Mesenchymal stem cell (in vitro differentiated cells and primary cell): ENCODE measurements at regions not wholly inside any gene's neighbourhood (a gene's known extent, or its start where the extent isn't known, plus 50 kb on each side); places are given as distances from the start of the nearest gene placed in this dataset.
A peak's percentile ranks its signal among the peaks of the same experiment; 100 is the strongest.

Experiments
- DNase-seq: peaks from one replicate; pipeline ENCODE4 v3.0.0-alpha.2; 2013
- H2AFZ ChIP-seq: one replicate; pipeline ENCODE4 v1.6.1; 2013; ENCODE audit warnings: low read depth, mild to moderate bottlenecking, control low read depth, inconsistent platforms, low read length, moderate library complexity
- H2AK5ac ChIP-seq: 2 replicates; pipeline ENCODE4 v1.6.1; 2013; ENCODE audit warnings: low read length, moderate library complexity, mild to moderate bottlenecking, inconsistent platforms; ENCODE audit not compliant: severe bottlenecking
- H2BK120ac ChIP-seq: one replicate; pipeline ENCODE4 v1.6.1; 2013; ENCODE audit warnings: low read depth, mild to moderate bottlenecking, inconsistent platforms, low read length, moderate library complexity
- H2BK12ac ChIP-seq, 2 experiments: one replicate each; pipeline ENCODE4 v1.6.1; 2013; ENCODE audit warnings: inconsistent platforms in 2 of 2, low read length in 2 of 2, mild to moderate bottlenecking in 2 of 2, moderate library complexity in 2 of 2, control low read depth in 1 of 2
- H2BK15ac ChIP-seq: one replicate; pipeline ENCODE4 v1.6.1; 2013; ENCODE audit warnings: mild to moderate bottlenecking, low read depth, inconsistent platforms; ENCODE audit not compliant: poor library complexity, severe bottlenecking
- H2BK5ac ChIP-seq: 2 replicates; pipeline ENCODE4 v1.6.1; 2013; ENCODE audit warnings: low read depth, mild to moderate bottlenecking, low read length, control low read depth, inconsistent platforms; ENCODE audit not compliant: poor library complexity, severe bottlenecking
- H3K14ac ChIP-seq, 2 experiments: one replicate each; pipeline ENCODE4 v1.6.1; 2013; ENCODE audit warnings: inconsistent platforms in 2 of 2, low read length in 2 of 2, control low read depth in 1 of 2, mild to moderate bottlenecking in 1 of 2, moderate library complexity in 1 of 2
- H3K18ac ChIP-seq, 2 experiments: one replicate each; pipeline ENCODE4 v1.6.1; 2013; ENCODE audit warnings: inconsistent platforms in 2 of 2, low read length in 2 of 2, control low read depth in 1 of 2, low read depth in 1 of 2, mild to moderate bottlenecking in 1 of 2
- H3K23ac ChIP-seq, 2 experiments: one replicate each; pipeline ENCODE4 v1.6.1; 2013; ENCODE audit warnings: inconsistent platforms in 2 of 2, low read length in 2 of 2, mild to moderate bottlenecking in 2 of 2, moderate library complexity in 2 of 2, control low read depth in 1 of 2
- H3K27ac ChIP-seq: 2 replicates; pipeline ENCODE4 v1.5.1; 2013; ENCODE audit warnings: mild to moderate bottlenecking, moderate library complexity, low read length, control low read depth, inconsistent platforms; ENCODE audit not compliant: poor library complexity, severe bottlenecking
- H3K27me3 ChIP-seq, 2 experiments: 2 replicates each; pipeline versions ENCODE4 v1.6.1 to v1.7.0; 2013; ENCODE audit warnings: low read length in 2 of 2, mild to moderate bottlenecking in 2 of 2, moderate library complexity in 2 of 2, control low read depth in 1 of 2, inconsistent platforms in 1 of 2; ENCODE audit not compliant: control insufficient read depth in 1 of 2, insufficient read depth in 1 of 2
- H3K36me3 ChIP-seq, 2 experiments: 2 replicates each; pipeline versions ENCODE4 v1.6.1 to v1.7.0; 2013; ENCODE audit warnings: low read length in 2 of 2, control low read depth in 1 of 2, inconsistent platforms in 1 of 2, low read depth in 1 of 2, mild to moderate bottlenecking in 1 of 2; ENCODE audit not compliant: insufficient read depth in 2 of 2, control insufficient read depth in 1 of 2
- H3K4ac ChIP-seq, 2 experiments: one replicate each; pipeline ENCODE4 v1.6.1; 2013; ENCODE audit warnings: inconsistent platforms in 2 of 2, low read length in 2 of 2, mild to moderate bottlenecking in 2 of 2, moderate library complexity in 2 of 2, control low read depth in 1 of 2, low read depth in 1 of 2
- H3K4me1 ChIP-seq: 2 replicates; pipeline ENCODE4 v1.6.1; 2013; ENCODE audit warnings: low read depth, low read length, control low read depth; ENCODE audit not compliant: control insufficient read depth, insufficient read depth
- H3K4me2 ChIP-seq: 2 replicates; pipeline ENCODE4 v1.6.1; 2013; ENCODE audit warnings: low read length, mild to moderate bottlenecking, inconsistent platforms; ENCODE audit not compliant: poor library complexity, severe bottlenecking
- H3K4me3 ChIP-seq, 2 experiments: 2 replicates each; pipeline versions ENCODE4 v1.5.1 to v1.7.0; 2013; ENCODE audit warnings: low read length in 2 of 2, mild to moderate bottlenecking in 2 of 2, control low read depth in 1 of 2, low read depth in 1 of 2; ENCODE audit not compliant: insufficient read depth in 1 of 2
- H3K79me1 ChIP-seq: replicated peaks from 2 replicates; pipeline ENCODE4 v1.6.1; 2013; ENCODE audit warnings: mild to moderate bottlenecking, control low read depth, low read length, inconsistent platforms; ENCODE audit not compliant: poor library complexity, severe bottlenecking
- H3K9ac ChIP-seq: 2 replicates; pipeline ENCODE4 v1.7.0; 2013; ENCODE audit warnings: mild to moderate bottlenecking, low read length, moderate library complexity
- H3K9me3 ChIP-seq: 2 replicates; pipeline ENCODE4 v1.7.0; 2013; ENCODE audit warnings: mild to moderate bottlenecking, low read length; ENCODE audit not compliant: control insufficient read depth
- H4K8ac ChIP-seq: one replicate; pipeline ENCODE4 v1.6.1; 2013; ENCODE audit warnings: inconsistent platforms, mild to moderate bottlenecking, low read length, moderate library complexity
- H4K91ac ChIP-seq: one replicate; pipeline ENCODE4 v1.6.1; 2013; ENCODE audit warnings: mild to moderate bottlenecking, low read length, inconsistent platforms
- WGBS: methylation state at CpG from one replicate; pipeline ENCODE4 v1.1.7; 2013; ENCODE audit warnings: mixed read lengths; 5-methylcytosine and 5-hydroxymethylcytosine counted together

DNA sequence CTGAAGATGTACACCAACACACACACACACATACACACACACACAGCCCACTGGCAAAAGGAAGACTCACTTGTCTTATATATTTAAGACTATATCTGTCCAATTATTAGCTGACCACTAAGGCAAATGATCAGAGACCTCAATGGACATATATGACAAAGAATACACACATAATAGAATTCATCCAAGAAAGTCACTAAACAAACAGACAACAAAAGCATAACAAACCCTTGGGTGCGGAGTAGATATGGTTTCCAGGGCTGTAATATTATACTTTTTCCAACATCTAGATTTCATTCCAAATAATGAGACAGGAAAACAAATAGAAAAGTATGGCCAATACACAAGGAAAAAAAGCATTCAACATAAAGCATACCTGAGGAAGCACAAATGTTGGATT lies 72.3 kb upstream of the PRICKLE2 start:
- Histone ChIP-seq H2AK5ac (no peak overlapping the region), H2BK120ac (no peak overlapping the region), H4K91ac (no peak overlapping the region), H3K27me3 (no peaks in the 10 kb centered on the region), H3K9ac (no peak overlapping the region), H3K9me3 (no peaks in the 10 kb centered on the region), H3K4ac (no peak overlapping the region), H3K79me1 (no peaks in the 10 kb centered on the region), H4K8ac (no peak overlapping the region), H3K23ac (no peak overlapping the region), H3K36me3 (no peaks in the 10 kb centered on the region), H3K14ac (no peak overlapping the region), H2BK5ac (no peak overlapping the region), H3K18ac (no peak overlapping the region), H3K4me2 (no peak overlapping the region), H3K27ac (no peak overlapping the region), H3K4me1 (no peaks in the 10 kb centered on the region), H2BK15ac (no peak overlapping the region), H2BK12ac (no peak overlapping the region), H2AFZ (no peak overlapping the region), H3K4me3 (no peak overlapping the region)
- no CpG with 5 or more reads among the region's 1 CpG for WGBS
- DNase-seq = no peak

DNA sequence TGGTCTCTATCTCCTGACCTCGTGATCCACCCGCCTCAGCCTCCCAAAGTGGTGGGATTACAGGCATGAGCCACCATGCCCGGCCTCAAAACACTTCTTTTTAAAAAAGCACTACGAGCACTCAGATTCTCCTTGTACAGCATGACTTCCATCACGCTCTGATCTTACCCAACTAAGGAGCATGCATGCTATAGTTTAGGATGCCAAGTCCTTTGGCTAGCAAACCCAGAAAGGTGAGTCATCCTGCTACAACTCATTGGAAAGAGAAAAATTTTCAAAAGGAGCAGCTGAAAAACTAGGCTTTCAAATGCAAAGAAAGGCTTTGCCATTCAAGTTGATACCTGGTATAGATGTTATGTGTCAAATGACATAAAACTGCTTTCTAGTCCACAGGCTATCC lies 70.3 kb upstream of the PRICKLE2 start:
- 85% methylated on average over 5 of the region's 5 CpGs for WGBS
- Histone ChIP-seq H2BK120ac (no peak overlapping the region), H2AK5ac (no peak overlapping the region), H2AFZ (no peak overlapping the region), H3K9me3 (no peaks in the 10 kb centered on the region), H3K23ac (no peak overlapping the region), H2BK5ac (no peak overlapping the region), H2BK12ac (no peak overlapping the region), H3K36me3 (no peaks in the 10 kb centered on the region), H3K4ac (no peak overlapping the region), H2BK15ac (no peak overlapping the region), H4K91ac (no peak overlapping the region), H3K9ac (peak overlapping the region; percentile 60), H4K8ac (no peak overlapping the region), H3K27me3 (no peaks in the 10 kb centered on the region), H3K4me3 (no peak overlapping the region), H3K18ac (no peak overlapping the region), H3K79me1 (no peaks in the 10 kb centered on the region), H3K14ac (no peak overlapping the region), H3K4me1 (peaks cover 6% of the 10 kb centered on the region), H3K27ac (no peak overlapping the region), H3K4me2 (no peak overlapping the region)
- peak; percentile 77 for DNase-seq

DNA sequence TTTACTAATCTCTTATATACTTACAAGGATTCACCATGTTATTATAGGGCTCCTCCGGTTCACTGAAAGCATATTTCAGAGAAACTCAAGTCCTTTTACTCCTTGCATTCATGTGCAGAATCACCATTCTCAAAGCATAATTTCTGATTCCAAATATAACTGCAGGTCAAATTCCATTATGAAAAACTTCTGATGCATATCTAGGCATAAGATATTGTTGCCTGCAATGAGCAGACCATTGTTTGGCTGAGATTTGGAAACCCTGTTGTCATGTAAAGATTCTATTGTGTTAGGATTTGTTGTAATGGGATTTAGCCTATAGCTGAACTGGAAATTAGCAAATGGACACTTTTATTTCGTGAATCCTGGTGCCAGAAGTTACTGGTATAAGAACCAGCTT lies 69.5 kb upstream of the PRICKLE2 start:
- no peak overlapping the region for H2BK5ac ChIP-seq
- H3K79me1 ChIP-seq = no peaks in the 10 kb centered on the region
- H3K36me3 ChIP-seq = no peaks in the 10 kb centered on the region
- no peak overlapping the region for H4K8ac ChIP-seq
- H2BK12ac ChIP-seq = no peak overlapping the region
- DNase-seq = no peak
- no peak overlapping the region for H3K4me2 ChIP-seq
- no peak overlapping the region for H2AK5ac ChIP-seq
- H2BK15ac ChIP-seq = no peak overlapping the region
- no peak overlapping the region for H3K14ac ChIP-seq
- H3K18ac ChIP-seq = no peak overlapping the region
- no peak overlapping the region for H3K9ac ChIP-seq
- no peak overlapping the region for H3K23ac ChIP-seq
- no peak overlapping the region for H3K4me3 ChIP-seq
- no peak overlapping the region for H4K91ac ChIP-seq
- H3K27ac ChIP-seq = no peak overlapping the region
- WGBS = 100% methylated on average over 2 of the region's 2 CpGs
- no peaks in the 10 kb centered on the region for H3K27me3 ChIP-seq
- no peak overlapping the region for H3K4ac ChIP-seq
- H2AFZ ChIP-seq = no peak overlapping the region
- no peak overlapping the region for H2BK120ac ChIP-seq
- no peaks in the 10 kb centered on the region for H3K9me3 ChIP-seq
- H3K4me1 ChIP-seq = peaks cover 6% of the 10 kb centered on the region

DNA sequence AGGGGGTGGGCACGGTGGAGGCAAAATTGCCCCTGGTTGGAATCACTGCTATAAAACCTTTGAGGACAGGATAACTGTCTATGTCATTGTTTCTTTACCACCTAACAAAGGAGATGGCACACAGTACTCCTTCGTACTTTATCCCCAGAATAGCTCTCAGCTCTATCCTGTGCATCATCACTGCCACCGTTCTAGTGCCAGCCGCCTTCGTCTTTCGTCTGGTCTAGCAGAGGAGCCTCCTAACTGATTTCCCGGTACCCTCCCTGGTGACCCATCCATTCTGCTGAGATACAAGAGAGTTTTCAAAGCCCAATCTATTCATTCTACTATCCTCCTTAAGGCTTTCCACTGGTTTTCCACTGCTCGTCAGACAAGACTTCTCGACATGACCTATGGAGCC lies 67.9 kb upstream of the PRICKLE2 start:
- Histone ChIP-seq H3K36me3 (no peaks in the 10 kb centered on the region), H3K9ac (no peak overlapping the region), H3K27me3 (no peaks in the 10 kb centered on the region), H2AK5ac (no peak overlapping the region), H2BK5ac (no peak overlapping the region), H3K4me3 (no peak overlapping the region), H3K27ac (no peak overlapping the region), H2BK12ac (no peak overlapping the region), H3K4ac (no peak overlapping the region), H3K4me1 (peaks cover 6% of the 10 kb centered on the region), H2BK120ac (no peak overlapping the region), H4K8ac (no peak overlapping the region), H2AFZ (no peak overlapping the region), H3K23ac (peak overlapping the region in 1 of 2 experiments; percentile 6), H3K79me1 (no peaks in the 10 kb centered on the region), H4K91ac (no peak overlapping the region), H2BK15ac (no peak overlapping the region), H3K18ac (peak overlapping the region in 1 of 2 experiments; percentile 54), H3K9me3 (no peaks in the 10 kb centered on the region), H3K14ac (no peak overlapping the region), H3K4me2 (no peak overlapping the region)
- WGBS = 98% methylated on average over 9 of the region's 9 CpGs
- no peak for DNase-seq
